B cell (primary cell): ENCODE measurements at regions not wholly inside any gene's neighbourhood (a gene's known extent, or its start where the extent isn't known, plus 50 kb on each side); places are given as distances from the start of the nearest gene placed in this dataset.

Source experiments
- ATAC-seq: fragments of 200-7000 bp; cut with Tn5 transposase; one replicate; pipeline ENCODE4 v1.10.0; 2021; ENCODE audit warnings: low read depth, mild to moderate bottlenecking, moderate number of reproducible peaks, moderate library complexity
- CTCF ChIA-PET: fragments of 350-600 bp; sonication (Branson Sonifier 250); formaldehyde crosslinking; loops from one replicate; lab custom pipeline; 2021; ENCODE audit warnings: antibody characterized with exemption, inconsistent platforms; lab: Charles Lee
- POLR2A ChIA-PET: fragments of 350-600 bp; sonication (Branson Sonifier 250); formaldehyde crosslinking; loops from one replicate; lab custom pipeline; 2021; ENCODE audit warnings: antibody characterized with exemption; lab: Charles Lee
- DNase-seq: peaks from one replicate; pipeline ENCODE4 v3.0.0; 2013
- H2AFZ ChIP-seq: 2 replicates; pipeline ENCODE4 v1.6.1; 2012; ENCODE audit warnings: mild to moderate bottlenecking, low read depth, low read length; ENCODE audit not compliant: insufficient read depth, poor library complexity, severe bottlenecking
- H3K27ac ChIP-seq, 2 donors: 1 replicate in 1 of 2; 2 replicates in 1 of 2; pipeline ENCODE4 v1.5.1; 2012 to 2013; ENCODE audit warnings: low read length in 2 of 2, mild to moderate bottlenecking in 2 of 2, moderate library complexity in 1 of 2
- H3K27me3 ChIP-seq, 4 experiments: fragments of 200-600 bp in 1 of 4; sonication (generic) in 1 of 4; replicated peaks in 1 of 4; 1 replicate in 2 of 4; 2 replicates in 2 of 4; pipeline versions ENCODE4 v1.6.1 to v1.7.0; 2013 to 2016; ENCODE audit warnings: low read length in 3 of 4, mild to moderate bottlenecking in 2 of 4, mixed read lengths in 1 of 4, moderate library complexity in 1 of 4; ENCODE audit not compliant: insufficient read depth in 4 of 4, control insufficient read depth in 3 of 4; ENCODE audit errors: control extremely low read depth in 1 of 4
- H3K36me3 ChIP-seq, 2 experiments: replicated peaks in 1 of 2; 1 replicate in 1 of 2; 2 replicates in 1 of 2; pipeline versions ENCODE4 v1.6.1 to v1.7.1; 2013; ENCODE audit warnings: low read length in 1 of 2; ENCODE audit not compliant: insufficient read depth in 2 of 2, control insufficient read depth in 1 of 2; ENCODE audit errors: control extremely low read depth in 1 of 2, extremely low read depth in 1 of 2
- H3K4me1 ChIP-seq, 2 donors: fragments of 200-600 bp in 1 of 2; sonication (generic) in 1 of 2; 1 replicate in 1 of 2; 2 replicates in 1 of 2; pipeline versions ENCODE4 v1.5.1 to v1.6.1; 2013 to 2017; ENCODE audit warnings: low read length in 2 of 2; ENCODE audit not compliant: control insufficient read depth in 2 of 2, insufficient read depth in 2 of 2
- H3K4me2 ChIP-seq: replicated peaks from 2 replicates; pipeline ENCODE3; 2012; ENCODE audit warnings: mild to moderate bottlenecking, low read depth, low read length; ENCODE audit not compliant: poor library complexity, severe bottlenecking
- H3K4me3 ChIP-seq, 5 experiments: fragments of 200-600 bp in 1 of 5; sonication (generic) in 1 of 5; 1 replicate in 3 of 5; 2 replicates in 2 of 5; pipeline versions ENCODE4 v1.5.1 to v1.7.0; 2011 to 2016; ENCODE audit warnings: low read length in 4 of 5, mild to moderate bottlenecking in 4 of 5, low read depth in 2 of 5, control low read depth in 1 of 5, moderate library complexity in 1 of 5; ENCODE audit not compliant: insufficient read depth in 1 of 5; ENCODE audit errors: control extremely low read depth in 1 of 5, extremely low read depth in 1 of 5
- H3K79me2 ChIP-seq: fragments of 200-600 bp; sonication (generic); one replicate; pipeline ENCODE4 v1.6.0; 2016; ENCODE audit warnings: low read length; ENCODE audit not compliant: control insufficient read depth, insufficient read depth
- H3K9ac ChIP-seq: fragments of 200-600 bp; sonication (generic); 2 replicates; pipeline ENCODE4 v1.6.1; 2017; ENCODE audit warnings: mild to moderate bottlenecking, low read length, moderate library complexity
- H3K9me3 ChIP-seq, 3 donors: one replicate each; pipeline versions ENCODE4 v1.6.1 to v1.7.1; 2013; ENCODE audit warnings: low read length in 2 of 3; ENCODE audit not compliant: control insufficient read depth in 2 of 3, insufficient read depth in 1 of 3; ENCODE audit errors: control extremely low read depth in 1 of 3
- H4K20me1 ChIP-seq: 2 replicates; pipeline ENCODE4 v1.6.0; 2012; ENCODE audit warnings: mild to moderate bottlenecking, low read length; ENCODE audit not compliant: insufficient read depth, control insufficient read depth, poor library complexity, severe bottlenecking
- H3K27ac Mint-ChIP-seq: one replicate; pipeline ENCODE4 v1.8.0; 2021; ENCODE audit warnings: mixed read lengths
- H3K27me3 Mint-ChIP-seq: one replicate; pipeline ENCODE4 v1.8.0; 2021; ENCODE audit warnings: mixed read lengths
- H3K4me1 Mint-ChIP-seq: one replicate; pipeline ENCODE4 v1.8.0; 2021; ENCODE audit warnings: mixed read lengths
- H3K4me3 Mint-ChIP-seq: one replicate; pipeline ENCODE4 v1.8.0; 2021; ENCODE audit warnings: mixed read lengths
- H3K9me3 Mint-ChIP-seq: one replicate; pipeline ENCODE4 v1.8.0; 2022; ENCODE audit warnings: mixed read lengths; ENCODE audit not compliant: insufficient read depth
- EZH2 ChIP-seq: IDR thresholded peaks from 2 replicates; pipeline ENCODE4 v1.6.1; 2012; ENCODE audit warnings: borderline replicate concordance, low read depth, mild to moderate bottlenecking, moderate library complexity, low read length; ENCODE audit not compliant: insufficient read depth, poor library complexity, severe bottlenecking
- WGBS: methylation state at CpG from one replicate; pipeline ENCODE4 v1.1.5; 2013; ENCODE audit warnings: missing lambda C conversion rate; ENCODE audit not compliant: insufficient coverage; 5-methylcytosine and 5-hydroxymethylcytosine counted together
- intact Hi-C: fragments of 100-400 bp; cut with micrococcal nuclease; formaldehyde crosslinking; loops from one replicate; pipeline ENCODE4 v1.10.0; 2022
- TF ChIP-seq, protein P1 (sequence below): fragments of 200-600 bp; IDR thresholded peaks from one replicate; pipeline ENCODE4 v1.8.0; 2022; ENCODE audit warnings: antibody characterized with exemption, mild to moderate bottlenecking

DNA sequence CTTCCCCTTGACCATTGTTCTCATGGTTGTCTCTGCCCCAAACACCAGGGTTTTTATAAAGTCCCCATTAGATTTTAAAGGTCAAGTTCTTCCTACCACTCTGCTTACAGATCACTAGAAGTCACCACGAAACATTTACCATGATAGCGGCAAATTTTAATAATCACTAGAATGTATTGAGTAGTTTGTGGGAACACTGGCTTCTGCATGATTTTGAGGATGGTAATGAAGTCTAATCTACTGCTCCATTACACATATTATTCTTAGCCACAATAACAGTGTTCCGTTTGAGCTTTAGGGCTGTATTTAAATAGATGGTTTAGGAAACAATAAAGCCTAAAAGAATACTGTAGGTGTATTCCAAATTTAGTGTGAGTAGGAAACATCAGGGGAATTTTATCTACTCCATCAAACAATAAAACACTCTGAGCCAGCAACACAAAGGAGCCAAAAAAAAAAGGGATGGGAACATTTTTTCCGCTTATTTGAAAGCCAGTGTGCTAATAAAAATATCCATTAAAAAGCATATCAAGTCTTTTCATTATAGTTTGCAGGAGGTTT, 49.7 kb downstream of the KLF12 start:
- H3K27me3 Mint-ChIP-seq: no peaks in the 10 kb centered on the region
- H2AFZ ChIP-seq: no peak overlapping the region
- no peak overlapping the region for H3K4me3 ChIP-seq
- intact Hi-C loops: no loop called here
- no peaks in the 10 kb centered on the region for H3K27me3 ChIP-seq
- ATAC-seq (no peak), DNase-seq (no peak)
- peaks cover 58% of the 10 kb centered on the region for H3K4me1 Mint-ChIP-seq
- H3K36me3 ChIP-seq: no peaks in the 10 kb centered on the region
- H3K9me3 Mint-ChIP-seq: peaks cover 2% of the 10 kb centered on the region
- H3K4me3 Mint-ChIP-seq: no peak overlapping the region
- TF ChIP-seq, protein P1, sequence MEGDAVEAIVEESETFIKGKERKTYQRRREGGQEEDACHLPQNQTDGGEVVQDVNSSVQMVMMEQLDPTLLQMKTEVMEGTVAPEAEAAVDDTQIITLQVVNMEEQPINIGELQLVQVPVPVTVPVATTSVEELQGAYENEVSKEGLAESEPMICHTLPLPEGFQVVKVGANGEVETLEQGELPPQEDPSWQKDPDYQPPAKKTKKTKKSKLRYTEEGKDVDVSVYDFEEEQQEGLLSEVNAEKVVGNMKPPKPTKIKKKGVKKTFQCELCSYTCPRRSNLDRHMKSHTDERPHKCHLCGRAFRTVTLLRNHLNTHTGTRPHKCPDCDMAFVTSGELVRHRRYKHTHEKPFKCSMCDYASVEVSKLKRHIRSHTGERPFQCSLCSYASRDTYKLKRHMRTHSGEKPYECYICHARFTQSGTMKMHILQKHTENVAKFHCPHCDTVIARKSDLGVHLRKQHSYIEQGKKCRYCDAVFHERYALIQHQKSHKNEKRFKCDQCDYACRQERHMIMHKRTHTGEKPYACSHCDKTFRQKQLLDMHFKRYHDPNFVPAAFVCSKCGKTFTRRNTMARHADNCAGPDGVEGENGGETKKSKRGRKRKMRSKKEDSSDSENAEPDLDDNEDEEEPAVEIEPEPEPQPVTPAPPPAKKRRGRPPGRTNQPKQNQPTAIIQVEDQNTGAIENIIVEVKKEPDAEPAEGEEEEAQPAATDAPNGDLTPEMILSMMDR: no peak
- no peak for TF ChIP-seq EZH2
- H3K4me2 ChIP-seq: no peak overlapping the region
- no peak overlapping the region for H3K9ac ChIP-seq
- H3K27ac ChIP-seq: no peak overlapping the region
- peaks cover 4 to 14% of the 10 kb centered on the region in 2 donors for H3K4me1 ChIP-seq
- ChIA-PET CTCF (no interaction called here), POLR2A (no interaction called here)
- no peak overlapping the region for H3K27ac Mint-ChIP-seq
- H3K79me2 ChIP-seq: peaks cover 94% of the 10 kb centered on the region
- no CpG with 5 or more reads among the region's 4 CpGs for WGBS
- peaks cover 69% of the 10 kb centered on the region for H4K20me1 ChIP-seq
- no peaks in the 10 kb centered on the region for H3K9me3 ChIP-seq

DNA sequence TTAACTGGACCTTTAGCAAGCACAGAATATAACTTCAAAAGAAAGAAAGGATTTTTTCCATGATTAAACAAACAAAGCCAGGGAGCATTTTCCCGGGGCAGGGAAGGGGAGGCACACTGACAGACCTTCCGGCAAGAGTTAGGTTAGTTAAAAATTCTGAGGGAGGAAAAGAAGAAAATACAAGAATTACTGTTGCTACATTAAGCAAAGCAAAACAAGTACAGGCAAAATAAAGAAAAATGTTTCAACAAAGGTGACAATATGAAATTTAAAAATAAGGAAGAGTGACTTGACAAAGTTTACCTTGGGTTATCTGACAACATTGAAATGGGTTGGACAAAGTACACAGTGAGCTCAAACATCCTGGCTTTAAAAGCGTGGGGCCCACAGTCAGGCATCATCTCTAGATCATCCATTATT, 51.5 kb downstream of the KLF12 start:
- ATAC-seq (no peak), DNase-seq (no peak)
- no peaks in the 10 kb centered on the region for H3K27me3 Mint-ChIP-seq
- Histone ChIP-seq H3K27ac (no peak overlapping the region), H3K79me2 (peaks cover 94% of the 10 kb centered on the region), H3K4me3 (no peak overlapping the region), H3K4me1 (peaks cover 1 to 8% of the 10 kb centered on the region in 2 donors), H2AFZ (no peak overlapping the region), H3K9me3 (no peaks in the 10 kb centered on the region), H3K36me3 (no peaks in the 10 kb centered on the region), H4K20me1 (peaks cover 52% of the 10 kb centered on the region), H3K4me2 (no peak overlapping the region), H3K27me3 (no peaks in the 10 kb centered on the region), H3K9ac (no peak overlapping the region)
- TF ChIP-seq EZH2: no peak
- TF ChIP-seq, protein P1: no peak
- ChIA-PET POLR2A (no interaction called here), CTCF (no interaction called here)
- WGBS: no CpG with 5 or more reads among the region's 3 CpGs
- peaks cover 2% of the 10 kb centered on the region for H3K9me3 Mint-ChIP-seq
- no peak overlapping the region for H3K27ac Mint-ChIP-seq
- no peak overlapping the region for H3K4me3 Mint-ChIP-seq
- H3K4me1 Mint-ChIP-seq: peaks cover 52% of the 10 kb centered on the region
- intact Hi-C loops: no loop called here
